ENCODE measurements at regions not wholly inside any gene's neighbourhood (a gene's known extent, or its start where the extent isn't known, plus 50 kb on each side); places are given as distances from the start of the nearest gene placed in this dataset.
"Not testable (repeated sequence)": the region's sequence is repeated elsewhere in the genome, so short reads cannot be mapped to it uniquely, and the experiment has no call there.

DNA sequence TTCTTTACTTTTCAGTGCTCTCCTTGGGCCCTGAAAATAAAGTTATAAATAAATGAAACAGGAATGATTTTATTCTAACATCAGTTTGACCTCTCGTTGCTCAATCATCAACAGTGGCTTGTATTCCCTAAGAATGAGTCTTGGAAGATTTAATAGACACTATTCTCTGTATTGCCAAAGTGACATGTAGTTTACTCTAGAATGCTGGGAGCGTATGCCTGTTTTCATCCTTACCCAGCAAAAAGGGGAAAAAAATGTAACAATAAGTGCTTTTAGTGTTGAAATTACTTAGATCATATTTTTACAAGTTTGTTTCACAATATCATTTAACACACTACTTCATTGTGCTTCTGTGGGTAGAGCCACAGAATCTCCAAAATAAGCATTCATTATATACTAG is 240.6 kb upstream of the CWC22 start:
- DNase-seq (ENCODE audit: insufficient read length), result no peak
- TF ChIP-seq POLR2A (IDR thresholded peaks at IDR 0.05; ENCODE audit: low read depth, low read length) (no peak), TAF1 (IDR thresholded peaks at IDR 0.05; ENCODE audit: borderline replicate concordance, low read depth, low read length) (no peak), POLR2AphosphoS5 (IDR thresholded peaks at IDR 0.05; ENCODE audit: low read depth, low read length) (no peak)
- FAIRE-seq, result no peak

DNA sequence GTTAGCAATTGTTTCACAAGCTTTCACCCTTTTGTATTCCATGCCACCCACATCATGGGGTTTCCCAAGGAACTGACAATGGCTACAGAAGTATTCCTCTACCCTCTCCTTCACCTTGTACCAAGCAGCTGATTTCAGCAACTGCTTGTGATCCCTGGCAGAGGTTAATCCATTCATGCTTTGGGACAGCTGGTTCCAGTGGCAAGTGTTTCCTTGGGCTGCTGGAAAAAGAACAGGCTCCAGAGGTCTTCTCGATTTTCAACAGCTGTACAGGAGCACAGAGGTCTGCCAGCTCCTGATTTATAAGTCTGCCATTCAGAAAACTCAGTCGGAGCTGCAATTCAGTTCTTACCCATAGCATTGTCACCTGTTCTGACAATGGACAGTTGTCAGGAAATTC is 239.2 kb upstream of the CWC22 start:
- FAIRE-seq (no peak), DNase-seq (ENCODE audit: insufficient read length) (no peak)

DNA sequence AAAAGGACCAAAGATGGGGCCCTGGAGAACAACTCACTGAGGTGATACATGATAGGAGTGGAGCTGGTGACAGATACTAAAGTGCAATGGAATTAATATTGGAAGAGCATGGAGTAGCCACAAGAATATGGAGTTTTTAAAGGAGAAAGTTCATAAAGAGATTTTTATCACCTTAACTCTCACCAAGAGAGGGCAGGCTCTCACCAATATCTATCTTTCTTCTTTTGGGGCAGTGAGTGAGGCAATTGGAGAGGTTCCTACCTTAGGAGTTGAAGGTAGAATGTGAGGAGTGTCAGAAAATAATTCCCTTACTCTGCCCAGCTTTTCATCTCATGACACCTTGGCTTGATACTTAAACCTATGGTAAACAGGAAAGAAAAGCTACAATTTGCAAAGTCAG is 233.7 kb upstream of the CWC22 start:
- no peak for TF ChIP-seq POLR2A (IDR thresholded peaks at IDR 0.05; ENCODE audit: low read depth, low read length)
- TF ChIP-seq TAF1 (IDR thresholded peaks at IDR 0.05; ENCODE audit: borderline replicate concordance, low read depth, low read length), result no peak
- no peak for TF ChIP-seq POLR2AphosphoS5 (IDR thresholded peaks at IDR 0.05; ENCODE audit: low read depth, low read length)
- FAIRE-seq (no peak), DNase-seq (ENCODE audit: insufficient read length) (no peak)

More for the DNA sequence above, 239.2 kb upstream of the CWC22 start:
- TF ChIP-seq POLR2A (IDR thresholded peaks at IDR 0.05; ENCODE audit: low read depth, low read length) (no peak), POLR2AphosphoS5 (IDR thresholded peaks at IDR 0.05; ENCODE audit: low read depth, low read length) (no peak), TAF1 (IDR thresholded peaks at IDR 0.05; ENCODE audit: borderline replicate concordance, low read depth, low read length) (no peak)

DNA sequence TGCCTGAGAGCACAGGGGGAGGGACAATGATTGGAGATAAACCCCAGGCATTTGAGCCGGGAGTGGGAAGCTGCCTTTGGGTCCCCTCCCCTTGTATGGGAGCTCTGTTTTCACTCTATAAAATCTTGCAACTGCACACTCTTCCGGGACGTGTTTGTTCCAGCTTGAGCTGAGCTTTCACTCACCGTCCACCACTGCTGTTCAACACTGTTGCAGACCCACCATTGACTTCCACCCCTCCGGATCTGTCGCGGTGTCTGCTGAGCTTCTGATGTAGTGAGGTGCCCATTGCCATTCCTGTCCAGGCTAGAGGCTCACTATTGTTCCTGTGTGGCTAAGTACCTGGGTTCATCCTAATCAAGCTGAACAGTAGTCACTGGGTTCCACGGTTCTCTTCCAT is 231.6 kb upstream of the CWC22 start:
- DNase-seq (ENCODE audit: insufficient read length), result no peak
- FAIRE-seq, result no peak
- no peak for TF ChIP-seq POLR2A (IDR thresholded peaks at IDR 0.05; ENCODE audit: low read depth, low read length)
- TF ChIP-seq TAF1 (IDR thresholded peaks at IDR 0.05; ENCODE audit: borderline replicate concordance, low read depth, low read length), result no peak
- TF ChIP-seq POLR2AphosphoS5 (IDR thresholded peaks at IDR 0.05; ENCODE audit: low read depth, low read length), result no peak

DNA sequence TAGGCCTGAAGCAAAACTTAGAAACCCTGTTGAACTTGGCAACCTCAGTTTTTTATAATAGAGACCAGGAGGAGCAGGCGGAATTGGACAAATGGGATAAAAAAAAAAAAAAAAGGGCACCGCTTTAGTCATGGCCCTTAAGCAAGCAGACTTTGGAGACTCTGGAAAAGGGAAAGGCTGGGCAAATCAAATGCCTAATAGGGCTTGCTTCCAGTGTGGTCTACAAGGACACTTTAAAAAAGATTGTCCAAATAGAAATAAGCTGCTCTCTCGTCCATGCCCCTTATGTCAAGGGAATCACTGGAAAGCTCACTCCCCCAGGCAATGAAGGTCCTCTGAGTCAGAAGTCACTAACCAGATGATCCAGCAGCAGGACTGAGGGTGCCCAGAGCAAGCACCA is 229.0 kb upstream of the CWC22 start:
- not testable (repeated sequence) for FAIRE-seq; DNase-seq (ENCODE audit: insufficient read length)

DNA sequence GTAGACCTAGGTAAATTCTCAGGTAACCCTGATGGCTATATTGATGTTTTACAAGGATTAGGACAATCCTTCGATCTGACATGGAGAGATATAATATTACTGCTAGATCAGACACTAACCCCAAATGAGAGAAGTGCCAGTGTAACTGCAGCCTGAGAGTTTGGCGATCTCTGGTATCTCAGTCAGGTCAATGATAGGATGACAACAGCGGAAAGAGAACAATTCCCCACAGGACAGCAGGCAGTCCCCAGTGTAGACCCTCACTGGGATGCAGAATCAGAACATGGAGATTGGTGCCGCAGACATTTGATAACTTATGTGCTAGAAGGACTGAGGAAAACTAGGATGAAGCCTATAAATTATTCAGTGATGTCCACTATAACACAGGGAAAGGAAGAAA is 228.4 kb upstream of the CWC22 start:
- DNase-seq (ENCODE audit: insufficient read length); FAIRE-seq: not testable (repeated sequence)

DNA sequence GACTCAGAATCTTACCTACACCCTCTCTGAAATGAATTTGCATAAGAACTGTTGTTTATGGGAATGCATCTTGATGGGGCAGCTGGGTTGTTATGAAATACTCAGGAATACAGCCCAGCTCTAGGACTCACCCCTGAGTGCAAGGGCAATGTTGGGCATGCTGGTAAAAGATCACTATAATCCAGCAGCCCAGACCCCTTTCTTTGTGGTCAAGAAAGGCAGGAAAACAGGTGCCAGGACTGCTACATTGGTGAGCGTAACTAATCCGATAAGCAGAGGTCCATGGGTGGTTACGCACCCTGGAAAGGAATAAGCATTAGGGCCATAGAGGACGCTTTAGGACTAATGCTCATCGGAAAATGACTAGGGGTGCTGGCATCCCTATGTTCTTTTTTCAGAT is 227.9 kb upstream of the CWC22 start:
- DNase-seq (ENCODE audit: insufficient read length); FAIRE-seq: not testable (repeated sequence)

DNA sequence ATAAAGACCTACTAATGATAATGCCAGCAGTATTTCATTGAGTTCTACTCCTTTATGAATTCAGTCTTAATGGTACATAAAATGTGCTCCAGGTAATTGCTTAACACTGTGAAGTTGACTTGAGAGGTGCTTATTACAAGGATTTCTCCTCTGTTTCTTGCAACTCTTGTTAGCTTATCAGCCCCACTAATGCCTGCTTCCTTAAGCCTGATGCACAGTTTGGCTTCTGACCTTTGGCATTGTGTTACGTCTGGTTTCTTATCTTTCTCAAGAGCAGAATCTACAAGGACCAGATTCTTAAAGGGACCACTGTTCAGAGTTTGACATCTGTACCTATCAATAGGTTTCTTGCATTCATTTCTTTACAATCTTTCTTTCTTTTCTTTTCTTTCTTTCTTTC is 223.9 kb upstream of the CWC22 start:
- DNase-seq (ENCODE audit: insufficient read length) (no peak), FAIRE-seq (no peak)
- no peak for TF ChIP-seq POLR2A (IDR thresholded peaks at IDR 0.05; ENCODE audit: low read depth, low read length)
- TF ChIP-seq POLR2AphosphoS5 (IDR thresholded peaks at IDR 0.05; ENCODE audit: low read depth, low read length), result no peak
- no peak for TF ChIP-seq TAF1 (IDR thresholded peaks at IDR 0.05; ENCODE audit: borderline replicate concordance, low read depth, low read length)

DNA sequence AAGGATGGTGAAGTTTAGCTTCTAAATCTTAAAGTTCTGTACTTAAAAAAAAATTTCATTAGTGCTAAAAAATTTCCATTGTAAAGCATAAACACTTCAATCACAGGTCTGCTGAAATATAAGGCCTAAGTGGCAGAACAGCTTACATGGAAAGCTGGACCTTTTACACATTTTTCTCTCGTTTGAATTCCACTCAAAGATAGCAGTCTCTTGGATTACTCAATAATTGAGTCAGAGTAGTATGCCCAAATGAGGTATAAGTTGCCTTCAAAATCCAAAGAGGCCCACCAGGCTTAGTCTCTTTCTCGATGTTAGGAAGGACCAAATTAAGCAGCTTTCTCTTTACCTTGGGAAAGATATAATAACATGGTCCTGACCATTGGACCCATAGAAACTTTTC is 220.4 kb upstream of the CWC22 start:
- no peak for TF ChIP-seq TAF1 (IDR thresholded peaks at IDR 0.05; ENCODE audit: borderline replicate concordance, low read depth, low read length)
- TF ChIP-seq POLR2A (IDR thresholded peaks at IDR 0.05; ENCODE audit: low read depth, low read length), result no peak
- TF ChIP-seq POLR2AphosphoS5 (IDR thresholded peaks at IDR 0.05; ENCODE audit: low read depth, low read length), result no peak
- no peak for FAIRE-seq
- DNase-seq (ENCODE audit: insufficient read length), result no peak

DNA sequence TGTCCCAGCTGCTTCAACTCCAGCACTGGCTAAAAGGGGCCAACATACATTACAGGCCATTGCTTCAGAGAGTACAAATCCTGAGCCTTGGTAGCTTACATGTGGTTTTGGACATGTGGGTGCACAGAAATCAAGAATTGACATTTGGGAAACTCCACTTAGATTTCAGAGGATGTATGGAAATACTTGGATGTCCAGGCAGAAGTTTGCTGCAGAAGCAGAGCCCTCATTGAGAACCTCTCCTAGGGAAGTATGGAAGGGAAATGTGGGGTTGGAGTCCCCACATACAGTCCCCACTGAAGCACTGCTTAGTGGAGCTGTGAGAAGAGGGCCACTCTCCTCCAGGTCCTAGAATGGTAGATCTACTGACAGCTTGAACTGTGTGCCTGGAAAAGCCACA is 218.0 kb upstream of the CWC22 start:
- no peak for TF ChIP-seq POLR2A (IDR thresholded peaks at IDR 0.05; ENCODE audit: low read depth, low read length)
- DNase-seq (ENCODE audit: insufficient read length), result no peak
- no peak for FAIRE-seq

DNA sequence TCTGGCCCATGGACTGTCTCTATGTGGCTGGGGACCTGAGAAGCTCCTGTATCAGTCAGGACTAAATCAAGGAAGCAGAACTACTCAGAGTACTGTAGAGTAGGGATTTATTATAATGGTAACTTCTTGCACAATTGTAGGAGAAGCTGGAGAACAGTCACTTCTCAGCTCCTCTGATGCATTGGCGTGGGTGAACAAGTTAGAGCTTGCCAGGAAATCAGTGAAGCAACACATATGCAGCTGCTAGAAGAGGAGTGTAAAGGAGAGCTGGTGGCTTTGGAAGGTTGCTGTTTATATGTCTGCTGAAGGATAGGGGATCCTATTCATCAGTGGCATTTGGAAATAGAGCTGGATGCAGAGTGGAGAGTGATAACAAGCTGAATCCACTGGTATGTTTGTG is 215.5 kb upstream of the CWC22 start:
- FAIRE-seq (no peak), DNase-seq (ENCODE audit: insufficient read length) (no peak)
- TF ChIP-seq POLR2A (IDR thresholded peaks at IDR 0.05; ENCODE audit: low read depth, low read length), result no peak
- TF ChIP-seq TAF1 (IDR thresholded peaks at IDR 0.05; ENCODE audit: borderline replicate concordance, low read depth, low read length), result no peak
- no peak for TF ChIP-seq POLR2AphosphoS5 (IDR thresholded peaks at IDR 0.05; ENCODE audit: low read depth, low read length)

DNA sequence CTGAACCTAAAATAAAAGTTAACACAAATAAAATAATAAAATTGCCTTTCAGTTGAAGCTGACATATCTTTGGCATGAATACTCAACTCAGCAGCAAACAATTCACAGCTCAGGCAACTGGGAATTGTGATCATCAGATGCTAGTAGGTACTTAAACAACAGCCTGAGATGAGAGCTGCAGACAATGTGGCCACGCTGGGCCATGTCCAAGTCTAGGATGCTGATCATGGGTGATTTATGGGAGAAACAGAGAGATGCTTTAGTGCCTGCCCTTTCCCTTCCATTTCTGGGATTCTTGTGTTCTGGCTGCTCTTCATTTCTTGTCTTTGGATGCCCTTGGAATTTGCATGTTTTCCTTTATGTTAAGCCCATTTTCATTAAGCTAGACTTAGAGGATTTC is 212.4 kb upstream of the CWC22 start:
- TF ChIP-seq TAF1 (IDR thresholded peaks at IDR 0.05; ENCODE audit: borderline replicate concordance, low read depth, low read length) (no peak), POLR2AphosphoS5 (IDR thresholded peaks at IDR 0.05; ENCODE audit: low read depth, low read length) (no peak), POLR2A (IDR thresholded peaks at IDR 0.05; ENCODE audit: low read depth, low read length) (no peak)
- FAIRE-seq (no peak), DNase-seq (ENCODE audit: insufficient read length) (no peak)

DNA sequence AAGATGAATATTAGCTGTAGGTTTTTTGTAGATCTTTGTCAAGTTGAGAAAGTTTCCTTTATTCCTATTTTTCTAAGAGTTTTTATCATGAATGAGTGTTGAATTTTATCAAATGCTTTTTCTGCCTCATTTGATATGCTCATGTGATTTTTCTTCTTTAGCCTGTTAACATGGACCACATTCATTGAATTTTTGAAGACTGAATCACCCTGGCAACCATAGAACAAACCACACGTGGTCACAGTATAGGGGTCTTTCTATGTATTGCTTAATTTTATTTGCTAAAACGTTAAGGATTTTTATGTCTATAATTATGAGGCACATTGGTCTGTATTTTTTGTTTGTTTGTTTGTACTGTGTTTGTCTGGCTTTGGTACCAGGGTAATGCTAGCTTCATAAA is 201.7 kb upstream of the CWC22 start:
- no peak for FAIRE-seq
- TF ChIP-seq POLR2A (IDR thresholded peaks at IDR 0.05; ENCODE audit: low read depth, low read length) (no peak), POLR2AphosphoS5 (IDR thresholded peaks at IDR 0.05; ENCODE audit: low read depth, low read length) (no peak), TAF1 (IDR thresholded peaks at IDR 0.05; ENCODE audit: borderline replicate concordance, low read depth, low read length) (no peak)
- DNase-seq (ENCODE audit: insufficient read length), result no peak
